KMS-11 (cell line): ENCODE measurements at regions not wholly inside any gene's neighbourhood (a gene's known extent, or its start where the extent isn't known, plus 50 kb on each side); places are given as distances from the start of the nearest gene placed in this dataset.
"Not testable (repeated sequence)": the region's sequence is repeated elsewhere in the genome, so short reads cannot be mapped to it uniquely, and the experiment has no call there.

Experiments used
- H2AFZ ChIP-seq: fragments of 200-600 bp; sonication (generic); 2 replicates; pipeline ENCODE4 v1.6.1; 2016; ENCODE audit warnings: antibody characterized with exemption, mixed run types, low read depth
- H3K27ac ChIP-seq: fragments of 200-600 bp; sonication (generic); 2 replicates; pipeline ENCODE4 v1.6.1; 2016; ENCODE audit warnings: mild to moderate bottlenecking, mixed run types
- H3K27me3 ChIP-seq: fragments of 200-600 bp; sonication (generic); 2 replicates; pipeline ENCODE4 v1.6.1; 2017; ENCODE audit warnings: mild to moderate bottlenecking, low read depth, mixed run types, moderate library complexity; ENCODE audit not compliant: insufficient read depth
- H3K36me3 ChIP-seq: fragments of 200-600 bp; sonication (generic); 2 replicates; pipeline ENCODE4 v1.6.1; 2017; ENCODE audit warnings: mild to moderate bottlenecking, mixed run types; ENCODE audit not compliant: insufficient read depth
- H3K4me1 ChIP-seq: fragments of 200-600 bp; sonication (generic); 2 replicates; pipeline ENCODE4 v1.6.1; 2016; ENCODE audit warnings: mild to moderate bottlenecking, low read depth, mixed run types; ENCODE audit not compliant: poor library complexity, severe bottlenecking
- H3K4me2 ChIP-seq: fragments of 200-600 bp; sonication (generic); 2 replicates; pipeline ENCODE4 v1.7.0; 2016; ENCODE audit warnings: mild to moderate bottlenecking, mixed run types
- H3K4me3 ChIP-seq: fragments of 200-600 bp; sonication (generic); IDR thresholded peaks from 2 replicates; pipeline ENCODE4 v1.6.1; 2017; ENCODE audit warnings: low read depth, low read length, mixed read lengths; ENCODE audit not compliant: insufficient read depth
- H3K79me2 ChIP-seq: fragments of 200-600 bp; sonication (generic); 2 replicates; pipeline ENCODE4 v1.6.1; 2016; ENCODE audit warnings: low read depth, mixed run types; ENCODE audit not compliant: insufficient read depth
- H3K9ac ChIP-seq: fragments of 200-600 bp; sonication (generic); 2 replicates; pipeline ENCODE4 v1.6.1; 2016; ENCODE audit warnings: mild to moderate bottlenecking, mixed run types
- H4K20me1 ChIP-seq: fragments of 200-600 bp; sonication (generic); 2 replicates; pipeline ENCODE4 v1.6.1; 2016; ENCODE audit warnings: mild to moderate bottlenecking, mixed run types; ENCODE audit not compliant: insufficient read depth
- CTCF ChIP-seq: fragments of 200-600 bp; sonication (generic); conservative IDR thresholded peaks from 2 replicates; pipeline ENCODE4 v1.6.1; 2017; ENCODE audit warnings: low read depth, mild to moderate bottlenecking, antibody characterized with exemption, low read length, moderate library complexity, mixed read lengths

GRCh38 chr4:137905930-137906329 lies 336.2 kb downstream of the SLC7A11 start:
- H2AFZ ChIP-seq = no peak overlapping the region
- H3K9ac ChIP-seq = no peak overlapping the region
- no peak overlapping the region for H3K4me3 ChIP-seq
- no peaks in the 10 kb centered on the region for H3K27me3 ChIP-seq
- H4K20me1 ChIP-seq = no peaks in the 10 kb centered on the region
- no peak overlapping the region for H3K27ac ChIP-seq
- no peak overlapping the region for H3K4me2 ChIP-seq
- H3K36me3 ChIP-seq = no peaks in the 10 kb centered on the region
- no peaks in the 10 kb centered on the region for H3K4me1 ChIP-seq
- no peak for TF ChIP-seq CTCF
- H3K79me2 ChIP-seq = no peaks in the 10 kb centered on the region

DNA sequence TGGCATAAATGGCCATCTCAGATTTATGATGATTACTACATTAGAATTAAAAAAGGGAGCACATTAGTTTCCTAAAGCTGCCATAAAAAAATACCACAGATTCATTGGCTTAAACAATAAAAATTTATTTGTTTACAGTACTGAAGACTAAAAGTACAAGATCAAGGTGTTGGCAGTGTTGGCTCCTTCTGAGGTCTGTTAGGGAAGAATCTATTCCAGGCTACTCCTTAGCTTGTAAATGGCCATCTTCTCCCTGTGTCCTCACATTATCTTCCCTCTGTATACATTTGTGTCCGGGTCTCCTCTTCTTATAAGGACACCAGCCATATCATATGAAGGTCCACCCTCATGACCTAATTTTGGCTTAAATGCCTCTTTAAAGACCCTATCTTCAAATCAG lies 341.0 kb downstream of the SLC7A11 start:
- H3K4me3 ChIP-seq = no peak overlapping the region
- no peaks in the 10 kb centered on the region for H3K27me3 ChIP-seq
- H3K36me3 ChIP-seq = no peaks in the 10 kb centered on the region
- no peak overlapping the region for H2AFZ ChIP-seq
- no peak for TF ChIP-seq CTCF
- H3K79me2 ChIP-seq = no peaks in the 10 kb centered on the region
- H3K9ac ChIP-seq = no peak overlapping the region
- H3K4me1 ChIP-seq = no peaks in the 10 kb centered on the region
- H4K20me1 ChIP-seq = no peaks in the 10 kb centered on the region
- H3K27ac ChIP-seq = no peak overlapping the region
- no peak overlapping the region for H3K4me2 ChIP-seq

- no peak overlapping the region for H2AFZ ChIP-seq
- H3K27ac ChIP-seq = no peak overlapping the region
- H3K36me3 ChIP-seq = no peaks in the 10 kb centered on the region
- H3K79me2 ChIP-seq = no peaks in the 10 kb centered on the region
- H3K9ac ChIP-seq = no peak overlapping the region
- TF ChIP-seq CTCF = no peak
- H3K4me1 ChIP-seq = no peaks in the 10 kb centered on the region
- H3K27me3 ChIP-seq = no peaks in the 10 kb centered on the region
- H4K20me1 ChIP-seq = no peaks in the 10 kb centered on the region
- H3K4me3 ChIP-seq = no peak overlapping the region
- H3K4me2 ChIP-seq = no peak overlapping the region
These were observed 345.9 kb downstream of the SLC7A11 start for GRCh38 chr4:137896221-137896737.

- not testable (repeated sequence) for H3K27ac ChIP-seq, H3K9ac ChIP-seq, H3K27me3 ChIP-seq, H4K20me1 ChIP-seq, H3K79me2 ChIP-seq, H3K36me3 ChIP-seq, H3K4me2 ChIP-seq, H3K4me3 ChIP-seq, H3K4me1 ChIP-seq, H2AFZ ChIP-seq
These were observed 346.6 kb downstream of the SLC7A11 start for GRCh38 chr4:137895515-137895914.

GRCh38 chr4:137892134-137892533 lies 350.0 kb downstream of the SLC7A11 start:
- H3K4me2 ChIP-seq = no peak overlapping the region
- no peaks in the 10 kb centered on the region for H4K20me1 ChIP-seq
- no peaks in the 10 kb centered on the region for H3K36me3 ChIP-seq
- H3K27ac ChIP-seq = no peak overlapping the region
- H3K27me3 ChIP-seq = no peaks in the 10 kb centered on the region
- TF ChIP-seq CTCF = no peak
- no peaks in the 10 kb centered on the region for H3K4me1 ChIP-seq
- H3K79me2 ChIP-seq = no peaks in the 10 kb centered on the region
- no peak overlapping the region for H2AFZ ChIP-seq
- no peak overlapping the region for H3K4me3 ChIP-seq
- no peak overlapping the region for H3K9ac ChIP-seq
